ENCODE measurements at regions not wholly inside any gene's neighbourhood (a gene's known extent, or its start where the extent isn't known, plus 50 kb on each side); places are given as distances from the start of the nearest gene placed in this dataset.

GRCh38 chr2:9752441-9753275 lies 90.6 kb upstream of the TAF1B start:
- Histone ChIP-seq H3K36me3 (ENCODE audit: insufficient read depth, low read length) (no peaks in the 10 kb centered on the region), H3K4me1 (ENCODE audit: insufficient read depth, low read length) (peaks cover 3% of the 10 kb centered on the region; the same call in 1 of the 2 replicates), H3K9me3 (ENCODE audit: control insufficient read depth, insufficient read depth, low read length) (no peaks in the 10 kb centered on the region), H3K9ac (ENCODE audit: low read depth, low read length) (no peak overlapping the region)

GRCh38 chr2:9753276-9753600 lies 90.0 kb upstream of the TAF1B start:
- H3K9me3 ChIP-seq (ENCODE audit: control insufficient read depth, insufficient read depth, low read length) = no peaks in the 10 kb centered on the region
- H3K36me3 ChIP-seq (ENCODE audit: insufficient read depth, low read length) = no peaks in the 10 kb centered on the region
- no peak overlapping the region for H3K9ac ChIP-seq (ENCODE audit: low read depth, low read length)
- peaks cover 7% of the 10 kb centered on the region for H3K4me1 ChIP-seq (ENCODE audit: insufficient read depth, low read length)

- no peak overlapping the region for H3K9ac ChIP-seq (ENCODE audit: low read depth, low read length)
- no peaks in the 10 kb centered on the region for H3K36me3 ChIP-seq (ENCODE audit: insufficient read depth, low read length)
- H3K4me1 ChIP-seq (ENCODE audit: insufficient read depth, low read length) = peaks cover 14% of the 10 kb centered on the region
- no peaks in the 10 kb centered on the region for H3K9me3 ChIP-seq (ENCODE audit: control insufficient read depth, insufficient read depth, low read length)
These were observed 89.4 kb upstream of the TAF1B start for GRCh38 chr2:9753665-9754531.

- H3K36me3 ChIP-seq (ENCODE audit: insufficient read depth, low read length) = no peaks in the 10 kb centered on the region
- H3K9ac ChIP-seq (ENCODE audit: low read depth, low read length) = no peak overlapping the region
- H3K9me3 ChIP-seq (ENCODE audit: control insufficient read depth, insufficient read depth, low read length) = no peaks in the 10 kb centered on the region
- H3K4me1 ChIP-seq (ENCODE audit: insufficient read depth, low read length) = peaks cover 14% of the 10 kb centered on the region
These were observed 88.8 kb upstream of the TAF1B start for GRCh38 chr2:9754532-9754887.

- Histone ChIP-seq H3K36me3 (ENCODE audit: insufficient read depth, low read length) (no peaks in the 10 kb centered on the region), H3K9me3 (ENCODE audit: control insufficient read depth, insufficient read depth, low read length) (no peaks in the 10 kb centered on the region), H3K9ac (ENCODE audit: low read depth, low read length) (no peak overlapping the region), H3K4me1 (ENCODE audit: insufficient read depth, low read length) (peaks cover 14% of the 10 kb centered on the region)
These were observed 88.3 kb upstream of the TAF1B start for GRCh38 chr2:9755008-9755407.

GRCh38 chr2:9755638-9756037 lies 87.6 kb upstream of the TAF1B start:
- no peaks in the 10 kb centered on the region for H3K36me3 ChIP-seq (ENCODE audit: insufficient read depth, low read length)
- no peaks in the 10 kb centered on the region for H3K9me3 ChIP-seq (ENCODE audit: control insufficient read depth, insufficient read depth, low read length)
- no peak overlapping the region for H3K9ac ChIP-seq (ENCODE audit: low read depth, low read length)
- peaks cover 14% of the 10 kb centered on the region for H3K4me1 ChIP-seq (ENCODE audit: insufficient read depth, low read length)

GRCh38 chr2:9756692-9757250 lies 86.5 kb upstream of the TAF1B start:
- Histone ChIP-seq H3K36me3 (ENCODE audit: insufficient read depth, low read length) (no peaks in the 10 kb centered on the region), H3K9ac (ENCODE audit: low read depth, low read length) (no peak overlapping the region), H3K9me3 (ENCODE audit: control insufficient read depth, insufficient read depth, low read length) (no peaks in the 10 kb centered on the region), H3K4me1 (ENCODE audit: insufficient read depth, low read length) (peaks cover 14% of the 10 kb centered on the region)

- no peaks in the 10 kb centered on the region for H3K9me3 ChIP-seq (ENCODE audit: control insufficient read depth, insufficient read depth, low read length)
- H3K9ac ChIP-seq (ENCODE audit: low read depth, low read length) = peak overlapping the region; percentile 47; the same call in 1 of the 2 replicates
- H3K36me3 ChIP-seq (ENCODE audit: insufficient read depth, low read length) = no peaks in the 10 kb centered on the region
- peaks cover 14% of the 10 kb centered on the region for H3K4me1 ChIP-seq (ENCODE audit: insufficient read depth, low read length)
These were observed 85.6 kb upstream of the TAF1B start for GRCh38 chr2:9757501-9758264.

GRCh38 chr2:9758741-9759140 lies 84.5 kb upstream of the TAF1B start:
- Histone ChIP-seq H3K36me3 (ENCODE audit: insufficient read depth, low read length) (no peaks in the 10 kb centered on the region), H3K4me1 (ENCODE audit: insufficient read depth, low read length) (peaks cover 11% of the 10 kb centered on the region), H3K9ac (ENCODE audit: low read depth, low read length) (no peak overlapping the region), H3K9me3 (ENCODE audit: control insufficient read depth, insufficient read depth, low read length) (no peaks in the 10 kb centered on the region)

- Histone ChIP-seq H3K36me3 (ENCODE audit: insufficient read depth, low read length) (no peaks in the 10 kb centered on the region), H3K4me1 (ENCODE audit: insufficient read depth, low read length) (peaks cover 11% of the 10 kb centered on the region), H3K9ac (ENCODE audit: low read depth, low read length) (no peak overlapping the region), H3K9me3 (ENCODE audit: control insufficient read depth, insufficient read depth, low read length) (no peaks in the 10 kb centered on the region)
These were observed 83.0 kb upstream of the TAF1B start for GRCh38 chr2:9760069-9760901.

GRCh38 chr2:9760902-9761228 lies 82.4 kb upstream of the TAF1B start:
- H3K36me3 ChIP-seq (ENCODE audit: insufficient read depth, low read length) = no peaks in the 10 kb centered on the region
- no peak overlapping the region for H3K9ac ChIP-seq (ENCODE audit: low read depth, low read length)
- no peaks in the 10 kb centered on the region for H3K9me3 ChIP-seq (ENCODE audit: control insufficient read depth, insufficient read depth, low read length)
- peaks cover 11% of the 10 kb centered on the region for H3K4me1 ChIP-seq (ENCODE audit: insufficient read depth, low read length)

GRCh38 chr2:9761577-9761976 lies 81.7 kb upstream of the TAF1B start:
- no peaks in the 10 kb centered on the region for H3K36me3 ChIP-seq (ENCODE audit: insufficient read depth, low read length)
- H3K4me1 ChIP-seq (ENCODE audit: insufficient read depth, low read length) = peaks cover 14% of the 10 kb centered on the region
- no peak overlapping the region for H3K9ac ChIP-seq (ENCODE audit: low read depth, low read length)
- no peaks in the 10 kb centered on the region for H3K9me3 ChIP-seq (ENCODE audit: control insufficient read depth, insufficient read depth, low read length)

- H3K36me3 ChIP-seq (ENCODE audit: insufficient read depth, low read length) = no peaks in the 10 kb centered on the region
These were observed 81.1 kb upstream of the TAF1B start for GRCh38 chr2:9762164-9762563.

GRCh38 chr2:9762941-9763340 lies 80.3 kb upstream of the TAF1B start:
- Histone ChIP-seq H3K9me3 (ENCODE audit: control insufficient read depth, insufficient read depth, low read length) (no peaks in the 10 kb centered on the region), H3K9ac (ENCODE audit: low read depth, low read length) (no peak overlapping the region), H3K36me3 (ENCODE audit: insufficient read depth, low read length) (no peaks in the 10 kb centered on the region), H3K4me1 (ENCODE audit: insufficient read depth, low read length) (peaks cover 13% of the 10 kb centered on the region)

More at GRCh38 chr2:9762164-9762563, 81.1 kb upstream of the TAF1B start:
- no peak overlapping the region for H3K9ac ChIP-seq (ENCODE audit: low read depth, low read length)
- no peaks in the 10 kb centered on the region for H3K9me3 ChIP-seq (ENCODE audit: control insufficient read depth, insufficient read depth, low read length)
- H3K4me1 ChIP-seq (ENCODE audit: insufficient read depth, low read length) = peaks cover 14% of the 10 kb centered on the region
